OCI-LY1 (cell line): ENCODE measurements at regions not wholly inside any gene's neighbourhood (a gene's known extent, or its start where the extent isn't known, plus 50 kb on each side); places are given as distances from the start of the nearest gene placed in this dataset.
"Not testable (repeated sequence)": the region's sequence is repeated elsewhere in the genome, so short reads cannot be mapped to it uniquely, and the experiment has no call there.

ENCODE experiments used
- H2AFZ ChIP-seq: fragments of 200-600 bp; sonication (generic), shearing (Covaris generic); 2 replicates; pipeline ENCODE4 v1.6.0; 2014; ENCODE audit warnings: antibody characterized with exemption, mild to moderate bottlenecking, low read length
- H3F3A ChIP-seq: fragments of 200-600 bp; sonication (generic), shearing (Covaris generic); 2 replicates; pipeline ENCODE4 v1.6.0; 2014; ENCODE audit warnings: mild to moderate bottlenecking, antibody characterized with exemption, low read length, moderate library complexity; ENCODE audit not compliant: insufficient read depth
- H3K27ac ChIP-seq: fragments of 200-600 bp; sonication (generic); 2 replicates; pipeline ENCODE4 v1.5.1; 2014; ENCODE audit warnings: low read length, mixed run types, mild to moderate bottlenecking, low read depth; ENCODE audit not compliant: poor library complexity, severe bottlenecking
- H3K27me3 ChIP-seq: fragments of 200-600 bp; sonication (generic); 2 replicates; pipeline ENCODE4 v1.6.0; 2014; ENCODE audit warnings: antibody characterized with exemption, mild to moderate bottlenecking, low read length, moderate library complexity; ENCODE audit not compliant: insufficient read depth
- H3K36me3 ChIP-seq: fragments of 200-600 bp; sonication (generic); 2 replicates; pipeline ENCODE4 v1.6.1; 2014; ENCODE audit warnings: mild to moderate bottlenecking, antibody characterized with exemption, low read length, moderate library complexity, mixed read lengths; ENCODE audit not compliant: insufficient read depth
- H3K4me1 ChIP-seq: fragments of 200-600 bp; sonication (generic); 2 replicates; pipeline ENCODE4 v1.5.1; 2014; ENCODE audit warnings: mild to moderate bottlenecking, low read length, moderate library complexity; ENCODE audit not compliant: insufficient read depth, severe bottlenecking
- H3K4me2 ChIP-seq: fragments of 200-600 bp; sonication (generic), shearing (Covaris generic); 2 replicates; pipeline ENCODE4 v1.6.1; 2014; ENCODE audit warnings: low read length
- H3K4me3 ChIP-seq: fragments of 200-600 bp; sonication (generic); 2 replicates; pipeline ENCODE4 v1.5.1; 2014; ENCODE audit warnings: low read length, low read depth, mild to moderate bottlenecking, mixed read lengths; ENCODE audit not compliant: poor library complexity, severe bottlenecking
- H3K79me2 ChIP-seq: fragments of 200-600 bp; shearing (Covaris generic); 2 replicates; pipeline ENCODE4 v1.6.1; 2016; ENCODE audit warnings: mixed run types, low read length, mixed read lengths; ENCODE audit not compliant: insufficient read depth
- H3K9ac ChIP-seq: fragments of 200-600 bp; sonication (generic), shearing (Covaris generic); 2 replicates; pipeline ENCODE4 v1.6.1; 2014; ENCODE audit warnings: mild to moderate bottlenecking, low read length, mixed read lengths
- H3K9me2 ChIP-seq: fragments of 200-600 bp; sonication (generic), shearing (Covaris generic); 2 replicates; pipeline ENCODE4 v1.6.1; 2014; ENCODE audit warnings: low read depth, mild to moderate bottlenecking, low read length, mixed read lengths
- H3K9me3 ChIP-seq: fragments of 200-600 bp; shearing (Covaris generic); 2 replicates; pipeline ENCODE4 v1.6.1; 2014; ENCODE audit warnings: low read length, mixed read lengths
- H4K20me1 ChIP-seq: fragments of 200-600 bp; sonication (generic), shearing (Covaris generic); 2 replicates; pipeline ENCODE4 v1.6.0; 2016; ENCODE audit warnings: mild to moderate bottlenecking, low read length; ENCODE audit not compliant: insufficient read depth
- CTCF ChIP-seq: fragments of 200-600 bp; sonication (generic), shearing (Covaris generic); IDR thresholded peaks from 2 replicates; pipeline ENCODE4 v1.5.1; 2017; ENCODE audit warnings: mild to moderate bottlenecking, antibody characterized with exemption, low read length, moderate library complexity, mixed read lengths
- EZH2 ChIP-seq: fragments of 200-600 bp; sonication (generic), shearing (Covaris generic); IDR thresholded peaks from 2 replicates; pipeline ENCODE4 v1.8.0; 2017; ENCODE audit warnings: borderline replicate concordance, mixed run types, mild to moderate bottlenecking, antibody characterized with exemption, low read length, moderate library complexity, mixed read lengths

GRCh38 chr10:120041807-120042559 is 149.5 kb downstream of the SEC23IP start:
- no peak overlapping the region for H2AFZ ChIP-seq
- no peaks in the 10 kb centered on the region; the same call in 1 of the 2 replicates for H3K27me3 ChIP-seq
- H3K36me3 ChIP-seq, result no peaks in the 10 kb centered on the region
- no peak overlapping the region for H3K4me3 ChIP-seq
- H3K4me1 ChIP-seq, result no peaks in the 10 kb centered on the region
- H4K20me1 ChIP-seq, result no peaks in the 10 kb centered on the region
- no peak overlapping the region for H3K4me2 ChIP-seq
- no peak overlapping the region for H3K9ac ChIP-seq
- no peak for TF ChIP-seq CTCF
- no peak for TF ChIP-seq EZH2
- H3K27ac ChIP-seq, result no peak overlapping the region
- H3K9me2 ChIP-seq, result no peaks in the 10 kb centered on the region
- H3K9me3 ChIP-seq, result no peaks in the 10 kb centered on the region
- no peaks in the 10 kb centered on the region for H3K79me2 ChIP-seq
- H3F3A ChIP-seq, result no peaks in the 10 kb centered on the region

GRCh38 chr10:120042705-120043104 is 150.2 kb downstream of the SEC23IP start:
- Histone ChIP-seq H4K20me1 (no peaks in the 10 kb centered on the region), H2AFZ (no peak overlapping the region), H3K4me1 (no peaks in the 10 kb centered on the region), H3K4me3 (no peak overlapping the region), H3K27ac (no peak overlapping the region), H3K36me3 (no peaks in the 10 kb centered on the region), H3K27me3 (no peaks in the 10 kb centered on the region; the same call in 1 of the 2 replicates), H3K4me2 (no peak overlapping the region), H3K9me2 (no peaks in the 10 kb centered on the region), H3K79me2 (no peaks in the 10 kb centered on the region), H3F3A (no peaks in the 10 kb centered on the region), H3K9ac (no peak overlapping the region), H3K9me3 (no peaks in the 10 kb centered on the region)
- TF ChIP-seq EZH2 (no peak), CTCF (no peak)

GRCh38 chr10:120047373-120047772 is 154.8 kb downstream of the SEC23IP start:
- H3K27ac ChIP-seq, H3F3A ChIP-seq, H3K79me2 ChIP-seq, H3K4me3 ChIP-seq, H3K9ac ChIP-seq, H3K4me2 ChIP-seq, H3K4me1 ChIP-seq, H3K27me3 ChIP-seq, H3K36me3 ChIP-seq, H3K9me2 ChIP-seq, H2AFZ ChIP-seq, H3K9me3 ChIP-seq, H4K20me1 ChIP-seq: not testable (repeated sequence)

GRCh38 chr10:120047926-120048325 is 155.4 kb downstream of the SEC23IP start:
- Histone ChIP-seq H3K4me2 (no peak overlapping the region), H3K27ac (no peak overlapping the region), H3K9me2 (no peaks in the 10 kb centered on the region), H3K36me3 (no peaks in the 10 kb centered on the region), H3K79me2 (no peaks in the 10 kb centered on the region), H3K9me3 (no peaks in the 10 kb centered on the region), H3K9ac (no peak overlapping the region), H2AFZ (no peak overlapping the region), H3K4me3 (no peak overlapping the region), H3K4me1 (no peaks in the 10 kb centered on the region), H4K20me1 (no peaks in the 10 kb centered on the region), H3F3A (no peaks in the 10 kb centered on the region), H3K27me3 (no peaks in the 10 kb centered on the region)
- TF ChIP-seq EZH2, result no peak
- TF ChIP-seq CTCF, result no peak
